Parathyroid adenoma (tissue), 2 donors: ENCODE measurements at regions not wholly inside any gene's neighbourhood (a gene's known extent, or its start where the extent isn't known, plus 50 kb on each side); places are given as distances from the start of the nearest gene placed in this dataset.

Experiments
- H2AFZ ChIP-seq: fragments of 300-600 bp; sonication (generic); one replicate; pipeline ENCODE4 v1.7.0; 2017; ENCODE audit warnings: antibody characterized with exemption, mild to moderate bottlenecking
- H3K27ac ChIP-seq: fragments of 300-600 bp; sonication (generic); one replicate; pipeline ENCODE4 v1.7.0; 2017
- H3K27me3 ChIP-seq: fragments of 300-600 bp; sonication (generic); one replicate; pipeline ENCODE4 v1.7.0; 2017; ENCODE audit warnings: low read length; ENCODE audit not compliant: control insufficient read depth, insufficient read depth
- H3K36me3 ChIP-seq: fragments of 300-600 bp; sonication (generic); one replicate; pipeline ENCODE4 v1.7.0; 2017; ENCODE audit warnings: low read length; ENCODE audit not compliant: control insufficient read depth, insufficient read depth
- H3K4me1 ChIP-seq: fragments of 300-600 bp; sonication (generic); one replicate; pipeline ENCODE4 v1.7.0; 2017; ENCODE audit warnings: control low read depth
- H3K4me2 ChIP-seq: fragments of 300-600 bp; sonication (generic); one replicate; pipeline ENCODE4 v1.7.0; 2017; ENCODE audit warnings: low read length
- H3K4me3 ChIP-seq: fragments of 300-600 bp; sonication (generic); one replicate; pipeline ENCODE4 v1.7.0; 2017; ENCODE audit warnings: low read depth, low read length
- H3K79me2 ChIP-seq: fragments of 300-600 bp; sonication (generic); one replicate; pipeline ENCODE4 v1.7.0; 2017; ENCODE audit warnings: control low read depth
- H3K9ac ChIP-seq: fragments of 300-600 bp; sonication (generic); one replicate; pipeline ENCODE4 v1.7.0; 2017; ENCODE audit warnings: mild to moderate bottlenecking
- H3K9me3 ChIP-seq: fragments of 300-600 bp; sonication (generic); one replicate; pipeline ENCODE4 v1.7.0; 2017; ENCODE audit warnings: low read length; ENCODE audit not compliant: control insufficient read depth
- CTCF ChIP-seq: fragments of 300-600 bp; sonication (generic); IDR thresholded peaks from one replicate; pipeline ENCODE4 v1.7.0; 2017; ENCODE audit warnings: antibody characterized with exemption, mild to moderate bottlenecking
- donor health status: primary hyperparathyroidism.

GRCh38 chr4:10205223-10205622 lies 88.6 kb upstream of the WDR1 start:
- Histone ChIP-seq H3K27me3 (no peaks in the 10 kb centered on the region), H3K9ac (no peak overlapping the region)

GRCh38 chr4:10204401-10205058 lies 87.9 kb upstream of the WDR1 start:
- no peak overlapping the region for H3K27ac ChIP-seq
- H3K36me3 ChIP-seq = no peaks in the 10 kb centered on the region
- no peak overlapping the region for H3K9ac ChIP-seq
- H3K4me1 ChIP-seq = no peaks in the 10 kb centered on the region
- H3K79me2 ChIP-seq = no peaks in the 10 kb centered on the region
- H3K9me3 ChIP-seq = no peaks in the 10 kb centered on the region
- H3K27me3 ChIP-seq = no peaks in the 10 kb centered on the region
- TF ChIP-seq CTCF = no peak
- H3K4me3 ChIP-seq = no peak overlapping the region
- H3K4me2 ChIP-seq = no peak overlapping the region
- H2AFZ ChIP-seq = no peak overlapping the region

More at GRCh38 chr4:10205223-10205622, 88.6 kb upstream of the WDR1 start:
- no peak overlapping the region for H3K27ac ChIP-seq
- H3K36me3 ChIP-seq = no peaks in the 10 kb centered on the region
- H2AFZ ChIP-seq = no peak overlapping the region
- no peak for TF ChIP-seq CTCF
- H3K79me2 ChIP-seq = no peaks in the 10 kb centered on the region
- no peaks in the 10 kb centered on the region for H3K4me1 ChIP-seq
- H3K9me3 ChIP-seq = no peaks in the 10 kb centered on the region
- H3K4me2 ChIP-seq = no peak overlapping the region
- H3K4me3 ChIP-seq = no peak overlapping the region

- Histone ChIP-seq H3K9me3 (no peaks in the 10 kb centered on the region), H3K4me1 (no peaks in the 10 kb centered on the region), H3K79me2 (no peaks in the 10 kb centered on the region), H3K9ac (no peak overlapping the region), H3K36me3 (no peaks in the 10 kb centered on the region), H3K27me3 (no peaks in the 10 kb centered on the region), H3K27ac (no peak overlapping the region), H3K4me3 (no peak overlapping the region), H3K4me2 (no peak overlapping the region), H2AFZ (no peak overlapping the region)
- no peak for TF ChIP-seq CTCF
Observed at GRCh38 chr4:10203851-10204250, 87.3 kb upstream of the WDR1 start.

GRCh38 chr4:10201381-10202223 lies 85.0 kb upstream of the WDR1 start:
- no peak overlapping the region for H3K9ac ChIP-seq
- no peak overlapping the region for H3K27ac ChIP-seq
- no peaks in the 10 kb centered on the region for H3K36me3 ChIP-seq
- no peaks in the 10 kb centered on the region for H3K4me1 ChIP-seq
- no peaks in the 10 kb centered on the region for H3K79me2 ChIP-seq
- no peaks in the 10 kb centered on the region for H3K27me3 ChIP-seq
- TF ChIP-seq CTCF = no peak
- H3K4me3 ChIP-seq = no peak overlapping the region
- no peak overlapping the region for H3K4me2 ChIP-seq
- H2AFZ ChIP-seq = no peak overlapping the region
- H3K9me3 ChIP-seq = no peaks in the 10 kb centered on the region
